ENCODE measurements at regions not wholly inside any gene's neighbourhood (a gene's known extent, or its start where the extent isn't known, plus 50 kb on each side); places are given as distances from the start of the nearest gene placed in this dataset.
"Not testable (repeated sequence)": the region's sequence is repeated elsewhere in the genome, so short reads cannot be mapped to it uniquely, and the experiment has no call there.

DNA sequence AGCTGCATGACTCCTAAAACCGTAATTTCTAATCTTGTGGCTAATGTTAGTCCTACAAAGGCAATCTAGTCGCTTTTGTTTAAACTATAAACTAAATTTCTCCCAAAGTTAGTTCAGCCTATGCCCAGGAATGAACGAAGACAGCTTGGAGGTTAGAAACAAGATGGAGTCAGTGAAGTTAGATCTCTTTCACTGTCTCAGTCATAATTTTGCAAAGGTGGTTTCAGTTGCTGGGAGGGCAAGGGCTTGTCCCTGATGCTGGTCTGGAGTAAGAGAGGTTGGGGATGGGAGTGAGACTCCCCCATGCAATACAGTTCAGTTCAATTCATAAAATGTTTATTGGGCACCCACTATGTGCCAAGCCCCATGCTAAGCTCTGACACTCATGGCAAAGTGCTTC, 362.1 kb downstream of the TYW1 start:
- TF ChIP-seq, protein P1, sequence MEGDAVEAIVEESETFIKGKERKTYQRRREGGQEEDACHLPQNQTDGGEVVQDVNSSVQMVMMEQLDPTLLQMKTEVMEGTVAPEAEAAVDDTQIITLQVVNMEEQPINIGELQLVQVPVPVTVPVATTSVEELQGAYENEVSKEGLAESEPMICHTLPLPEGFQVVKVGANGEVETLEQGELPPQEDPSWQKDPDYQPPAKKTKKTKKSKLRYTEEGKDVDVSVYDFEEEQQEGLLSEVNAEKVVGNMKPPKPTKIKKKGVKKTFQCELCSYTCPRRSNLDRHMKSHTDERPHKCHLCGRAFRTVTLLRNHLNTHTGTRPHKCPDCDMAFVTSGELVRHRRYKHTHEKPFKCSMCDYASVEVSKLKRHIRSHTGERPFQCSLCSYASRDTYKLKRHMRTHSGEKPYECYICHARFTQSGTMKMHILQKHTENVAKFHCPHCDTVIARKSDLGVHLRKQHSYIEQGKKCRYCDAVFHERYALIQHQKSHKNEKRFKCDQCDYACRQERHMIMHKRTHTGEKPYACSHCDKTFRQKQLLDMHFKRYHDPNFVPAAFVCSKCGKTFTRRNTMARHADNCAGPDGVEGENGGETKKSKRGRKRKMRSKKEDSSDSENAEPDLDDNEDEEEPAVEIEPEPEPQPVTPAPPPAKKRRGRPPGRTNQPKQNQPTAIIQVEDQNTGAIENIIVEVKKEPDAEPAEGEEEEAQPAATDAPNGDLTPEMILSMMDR (IDR thresholded peaks at IDR 0.05): not testable (repeated sequence)
- not testable (repeated sequence) for TF ChIP-seq POLR2A (IDR thresholded peaks at IDR 0.05)
